ENCODE measurements at regions not wholly inside any gene's neighbourhood (a gene's known extent, or its start where the extent isn't known, plus 50 kb on each side); places are given as distances from the start of the nearest gene placed in this dataset.

GRCh38 chr1:110288111-110288510, 51.1 kb upstream of the RBM15 start:
- ATAC-seq (ENCODE audit: low read depth in 2 of 2) (no peak), DNase-seq (no peak)
- H3K4me3 ChIP-seq (ENCODE audit: low read depth, low read length), result no peak overlapping the region
- H3K27ac Mint-ChIP-seq, result no peak overlapping the region
- peaks cover 0 to 2% (median 0%) of the 10 kb centered on the region in 7 donors for H3K9me3 Mint-ChIP-seq
- H3K36me3 ChIP-seq (ENCODE audit: control insufficient read depth, insufficient read depth, low read length), result no peaks in the 10 kb centered on the region
- peaks cover 0 to 2% (median 0%) of the 10 kb centered on the region in 4 donors for H3K4me1 Mint-ChIP-seq
- no peak overlapping the region for H3K27ac ChIP-seq (ENCODE audit: insufficient read depth, low read length, poor library complexity, severe bottlenecking)
- H3K4me3 Mint-ChIP-seq, result no peak overlapping the region
- H3K9me3 ChIP-seq (ENCODE audit: control insufficient read depth in 2 of 2, low read length in 2 of 2), result no peaks in the 10 kb centered on the region
- no peaks in the 10 kb centered on the region for H3K36me3 Mint-ChIP-seq
- no peaks in the 10 kb centered on the region for H3K27me3 ChIP-seq (ENCODE audit: control insufficient read depth, insufficient read depth, low read length)
- H3K27me3 Mint-ChIP-seq, result peaks cover 12% of the 10 kb centered on the region
- H3K4me1 ChIP-seq (ENCODE audit: control insufficient read depth, insufficient read depth, low read length, poor library complexity, severe bottlenecking), result no peaks in the 10 kb centered on the region
